NB4 (cell line): ENCODE measurements at regions not wholly inside any gene's neighbourhood (a gene's known extent, or its start where the extent isn't known, plus 50 kb on each side); places are given as distances from the start of the nearest gene placed in this dataset.

Experiments
- CTCF ChIP-seq: IDR thresholded peaks from one replicate; pipeline ENCODE4 v1.5.1; 2012; ENCODE audit warnings: low read depth, low read length
- MYC ChIP-seq: IDR thresholded peaks from 2 replicates; pipeline ENCODE4 v1.6.1; 2011; ENCODE audit warnings: low read depth, low read length
- POLR2A ChIP-seq: IDR thresholded peaks from 2 replicates; pipeline ENCODE4 v1.6.1; 2011; ENCODE audit warnings: mild to moderate bottlenecking; ENCODE audit not compliant: insufficient read length; ENCODE audit errors: extremely low read depth
- TF ChIP-seq, protein P1 (sequence below): IDR thresholded peaks from 2 replicates; pipeline ENCODE4 v1.6.1; 2011; ENCODE audit warnings: low read depth, low read length

- TF ChIP-seq CTCF (no peak), POLR2A (no peak), MYC (no peak)
- TF ChIP-seq, protein P1, sequence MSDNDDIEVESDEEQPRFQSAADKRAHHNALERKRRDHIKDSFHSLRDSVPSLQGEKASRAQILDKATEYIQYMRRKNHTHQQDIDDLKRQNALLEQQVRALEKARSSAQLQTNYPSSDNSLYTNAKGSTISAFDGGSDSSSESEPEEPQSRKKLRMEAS: no peak
Observed at GRCh38 chr5:157987259-157987658, 128.3 kb upstream of the CLINT1 start.
